Lower leg skin (tissue), 4 donors: ENCODE measurements at regions not wholly inside any gene's neighbourhood (a gene's known extent, or its start where the extent isn't known, plus 50 kb on each side); places are given as distances from the start of the nearest gene placed in this dataset.

Experiments
- DNase-seq, 2 donors: peaks; one replicate each; pipeline ENCODE4 v3.0.0-alpha.2; 2019; ENCODE audit warnings: low spot score in 2 of 2
- H3K4me3 ChIP-seq: fragments of 200-600 bp; sonication (generic); 2 replicates; pipeline ENCODE4 v1.5.1; 2017; ENCODE audit warnings: mild to moderate bottlenecking, low read depth; ENCODE audit not compliant: poor library complexity, severe bottlenecking
- CTCF ChIP-seq, 3 donors: fragments of 450-650 bp; IDR thresholded peaks; one replicate each; pipeline ENCODE4 v1.5.1; 2016; ENCODE audit warnings: antibody characterized with exemption in 3 of 3, mild to moderate bottlenecking in 3 of 3, moderate library complexity in 2 of 3
- POLR2A ChIP-seq, 2 donors: fragments of 450-650 bp; IDR thresholded peaks; one replicate each; pipeline ENCODE4 v1.6.1; 2016 to 2017; ENCODE audit warnings: antibody characterized with exemption in 2 of 2, mild to moderate bottlenecking in 1 of 2, moderate library complexity in 1 of 2
- WGBS, 2 donors: methylation state at CpG; one replicate each; pipeline ENCODE4 v1.1.5; 2018; 5-methylcytosine and 5-hydroxymethylcytosine counted together
- intact Hi-C: fragments of 100-400 bp; cut with DNase I; formaldehyde crosslinking; loops from one replicate; pipeline ENCODE4 v1.15.0; 2023; ENCODE audit warnings: low total_unique reads

GRCh38 chr20:57024849-57025248 lies 241.6 kb downstream of the BMP7 start:
- intact Hi-C loops: no loop called here
- TF ChIP-seq POLR2A (IDR thresholded peaks at IDR 0.05): no peak
- TF ChIP-seq CTCF (IDR thresholded peaks at IDR 0.05): no peak
- no peak for DNase-seq
- WGBS, 2 donors: 74 to 84% methylated on average over 4 of the region's 4 CpGs
- no peak overlapping the region for H3K4me3 ChIP-seq

GRCh38 chr20:57025261-57025660 lies 241.2 kb downstream of the BMP7 start:
- H3K4me3 ChIP-seq: no peak overlapping the region
- TF ChIP-seq CTCF (IDR thresholded peaks at IDR 0.05) (no peak), POLR2A (IDR thresholded peaks at IDR 0.05) (no peak)
- DNase-seq: no peak
- 42 to 55% methylated on average over 3 of the region's 3 CpGs for whole genome bisulfite sequencing, 2 donors
- intact Hi-C loops: no loop called here

- H3K4me3 ChIP-seq: no peak overlapping the region
- DNase-seq: no peak
- TF ChIP-seq CTCF (IDR thresholded peaks at IDR 0.05): no peak
- no peak for TF ChIP-seq POLR2A (IDR thresholded peaks at IDR 0.05)
- intact Hi-C loops: no loop called here
- 23 to 30% methylated on average over 4 of the region's 4 CpGs for WGBS, 2 donors
Observed at GRCh38 chr20:57025666-57026224, 240.7 kb downstream of the BMP7 start.

GRCh38 chr20:57027777-57028176 lies 238.7 kb downstream of the BMP7 start:
- no peak for TF ChIP-seq POLR2A (IDR thresholded peaks at IDR 0.05)
- DNase-seq: no peak
- no peak overlapping the region for H3K4me3 ChIP-seq
- intact Hi-C loops: no loop called here
- 79 to 80% methylated on average over 5 of the region's 5 CpGs for WGBS, 2 donors

GRCh38 chr20:57030611-57031600 lies 235.5 kb downstream of the BMP7 start:
- WGBS, 2 donors: 45 to 56% methylated on average over 14 of the region's 14 CpGs
- DNase-seq: no peak
- no peak overlapping the region for H3K4me3 ChIP-seq
- intact Hi-C loops: no loop called here
- TF ChIP-seq POLR2A (IDR thresholded peaks at IDR 0.05) (no peak), CTCF (IDR thresholded peaks at IDR 0.05) (no peak)

- no peak overlapping the region for H3K4me3 ChIP-seq
- DNase-seq: no peak
- no peak for TF ChIP-seq CTCF (IDR thresholded peaks at IDR 0.05)
- TF ChIP-seq POLR2A (IDR thresholded peaks at IDR 0.05): no peak
- intact Hi-C loops: no loop called here
- 34 to 40% methylated on average over 2 of the region's 2 CpGs for WGBS, 2 donors
Observed at GRCh38 chr20:57031867-57032355, 234.5 kb downstream of the BMP7 start.
